Coronary artery (tissue), 2 donors: ENCODE measurements at regions not wholly inside any gene's neighbourhood (a gene's known extent, or its start where the extent isn't known, plus 50 kb on each side); places are given as distances from the start of the nearest gene placed in this dataset.

ENCODE experiments used
- DNase-seq: peaks from one replicate; pipeline ENCODE4 v3.0.0-alpha.2; 2017; ENCODE audit warnings: low spot score
- H3K27ac ChIP-seq, 2 donors: fragments of 200-600 bp; sonication (generic); one replicate each; pipeline ENCODE4 v1.5.1; 2016 to 2019
- H3K4me3 ChIP-seq: fragments of 200-600 bp; sonication (generic); 2 replicates; pipeline ENCODE4 v1.5.1; 2016; ENCODE audit warnings: mild to moderate bottlenecking, moderate library complexity
- TF ChIP-seq, protein P1 (sequence below): fragments of 200-600 bp; sonication (generic); IDR thresholded peaks from one replicate; pipeline ENCODE4 v1.5.1; 2019; ENCODE audit warnings: antibody characterized with exemption

DNA sequence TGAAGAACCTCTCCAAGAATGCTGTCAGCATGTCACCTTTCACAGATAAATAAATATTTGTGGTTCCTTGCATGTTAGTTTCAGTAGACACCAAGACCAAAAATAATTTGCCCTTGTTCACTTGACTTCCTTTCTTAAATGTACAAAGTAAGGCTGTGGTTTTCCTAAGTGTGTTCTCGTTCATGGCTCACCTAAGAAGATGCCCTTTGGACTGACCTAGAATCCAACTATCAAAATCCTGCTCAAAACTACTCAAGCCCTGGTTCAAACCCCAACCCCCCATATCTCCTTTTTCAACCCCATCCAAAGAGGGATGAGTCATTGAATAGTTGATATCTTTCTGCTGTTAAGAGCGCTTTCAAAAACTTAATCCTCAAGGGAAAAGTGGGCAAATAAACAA lies 247.8 kb upstream of the ZNF507 start:
- Histone ChIP-seq H3K27ac (no peak overlapping the region), H3K4me3 (no peak overlapping the region)
- TF ChIP-seq, protein P1, sequence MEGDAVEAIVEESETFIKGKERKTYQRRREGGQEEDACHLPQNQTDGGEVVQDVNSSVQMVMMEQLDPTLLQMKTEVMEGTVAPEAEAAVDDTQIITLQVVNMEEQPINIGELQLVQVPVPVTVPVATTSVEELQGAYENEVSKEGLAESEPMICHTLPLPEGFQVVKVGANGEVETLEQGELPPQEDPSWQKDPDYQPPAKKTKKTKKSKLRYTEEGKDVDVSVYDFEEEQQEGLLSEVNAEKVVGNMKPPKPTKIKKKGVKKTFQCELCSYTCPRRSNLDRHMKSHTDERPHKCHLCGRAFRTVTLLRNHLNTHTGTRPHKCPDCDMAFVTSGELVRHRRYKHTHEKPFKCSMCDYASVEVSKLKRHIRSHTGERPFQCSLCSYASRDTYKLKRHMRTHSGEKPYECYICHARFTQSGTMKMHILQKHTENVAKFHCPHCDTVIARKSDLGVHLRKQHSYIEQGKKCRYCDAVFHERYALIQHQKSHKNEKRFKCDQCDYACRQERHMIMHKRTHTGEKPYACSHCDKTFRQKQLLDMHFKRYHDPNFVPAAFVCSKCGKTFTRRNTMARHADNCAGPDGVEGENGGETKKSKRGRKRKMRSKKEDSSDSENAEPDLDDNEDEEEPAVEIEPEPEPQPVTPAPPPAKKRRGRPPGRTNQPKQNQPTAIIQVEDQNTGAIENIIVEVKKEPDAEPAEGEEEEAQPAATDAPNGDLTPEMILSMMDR = no peak
- DNase-seq = no peak

DNA sequence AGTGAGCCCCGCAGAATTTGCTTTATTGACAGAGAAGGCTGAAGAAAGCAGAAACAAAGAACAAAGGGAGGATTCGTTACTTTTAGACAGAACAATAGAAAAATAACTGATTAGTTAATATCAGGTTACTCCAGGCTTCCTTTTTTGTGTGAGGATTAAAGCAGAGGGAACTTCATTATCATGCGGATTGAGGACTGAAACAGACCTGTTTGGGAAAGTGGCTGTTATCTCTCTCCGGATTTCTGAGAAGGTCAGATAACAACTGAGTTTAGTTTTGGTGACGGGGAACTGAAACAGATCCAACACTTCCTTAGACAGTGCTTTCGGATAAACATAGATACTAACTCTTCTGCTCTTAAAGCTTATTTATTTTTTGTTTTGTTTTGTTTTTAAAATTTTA lies 246.4 kb upstream of the ZNF507 start:
- Histone ChIP-seq H3K4me3 (no peak overlapping the region), H3K27ac (no peak overlapping the region)
- TF ChIP-seq, protein P1 = no peak
- no peak for DNase-seq

DNA sequence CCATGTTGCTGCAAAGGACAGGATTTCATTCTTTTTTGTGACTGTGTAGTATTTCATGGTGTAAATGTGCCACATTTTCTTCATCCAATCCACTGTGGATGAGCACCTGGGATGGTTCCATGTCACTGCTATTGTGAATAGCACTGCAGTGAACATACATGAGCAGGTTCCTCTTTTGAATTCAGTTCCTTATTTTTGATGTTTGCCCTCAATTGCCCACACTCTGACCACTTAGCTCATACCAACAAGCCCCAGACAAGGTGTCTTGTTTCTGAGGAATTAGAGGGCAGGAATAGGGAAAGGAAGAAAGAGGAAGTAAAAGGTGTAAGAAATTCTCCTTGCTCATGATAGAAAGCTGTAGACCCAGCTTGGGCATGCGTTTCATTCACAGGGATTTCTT lies 244.2 kb upstream of the ZNF507 start:
- no peak for DNase-seq
- H3K27ac ChIP-seq = no peak overlapping the region
- TF ChIP-seq, protein P1 = no peak
- no peak overlapping the region for H3K4me3 ChIP-seq

DNA sequence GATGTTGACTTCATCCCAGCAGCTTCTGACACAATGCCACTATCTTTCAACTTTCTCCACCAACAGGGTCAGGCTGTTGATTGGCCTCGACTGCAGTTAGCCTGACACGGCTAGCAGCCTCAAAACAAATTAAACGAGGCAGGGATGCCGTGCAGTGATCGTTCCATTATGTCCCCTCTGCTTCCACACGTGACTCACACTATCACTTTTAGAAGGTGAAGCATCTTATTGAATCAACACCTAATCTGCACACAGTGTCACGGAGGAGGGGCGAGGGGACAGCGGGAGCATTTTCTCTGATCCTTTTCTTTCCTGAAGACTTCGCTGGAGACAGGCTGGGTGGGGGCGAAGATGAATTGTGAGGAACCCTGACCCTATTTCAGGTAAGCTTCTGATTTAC lies 241.9 kb upstream of the ZNF507 start:
- DNase-seq = no peak
- H3K27ac ChIP-seq = no peak overlapping the region
- H3K4me3 ChIP-seq = no peak overlapping the region
- TF ChIP-seq, protein P1 = no peak

DNA sequence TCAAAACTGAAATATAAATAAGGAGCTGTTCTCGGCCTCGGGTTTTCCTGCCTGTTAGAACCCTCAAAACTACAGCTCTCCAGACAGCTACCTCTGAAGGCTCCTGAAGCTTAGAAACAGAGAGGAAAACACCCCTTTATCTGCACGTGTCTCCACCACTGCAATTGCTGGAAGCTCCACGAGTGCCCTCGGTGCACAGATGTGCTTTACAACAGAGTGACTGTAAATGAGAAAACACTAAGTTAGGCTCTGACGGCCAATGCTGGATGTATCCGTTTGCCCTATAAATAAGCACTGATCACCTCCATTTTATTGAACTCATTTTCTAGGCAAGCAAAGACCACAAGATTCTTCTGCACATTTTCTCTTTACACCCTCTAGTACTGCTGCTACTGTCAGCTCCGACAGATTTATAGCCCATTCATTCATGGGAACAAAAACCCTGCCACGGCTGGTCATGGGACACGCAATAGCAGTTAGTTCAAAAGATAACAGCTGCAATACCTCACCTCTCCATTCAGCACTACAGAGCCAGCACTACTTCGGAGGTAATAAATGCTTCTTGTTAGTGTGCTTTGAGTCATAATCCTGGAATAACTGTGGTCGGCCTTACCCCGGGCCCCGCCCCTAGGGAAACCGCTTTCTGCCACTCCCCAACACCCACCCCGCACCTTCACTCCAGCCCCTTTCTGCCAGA lies 241.1 kb upstream of the ZNF507 start:
- TF ChIP-seq, protein P1 = no peak
- no peak for DNase-seq
- Histone ChIP-seq H3K27ac (no peak overlapping the region), H3K4me3 (no peak overlapping the region)

DNA sequence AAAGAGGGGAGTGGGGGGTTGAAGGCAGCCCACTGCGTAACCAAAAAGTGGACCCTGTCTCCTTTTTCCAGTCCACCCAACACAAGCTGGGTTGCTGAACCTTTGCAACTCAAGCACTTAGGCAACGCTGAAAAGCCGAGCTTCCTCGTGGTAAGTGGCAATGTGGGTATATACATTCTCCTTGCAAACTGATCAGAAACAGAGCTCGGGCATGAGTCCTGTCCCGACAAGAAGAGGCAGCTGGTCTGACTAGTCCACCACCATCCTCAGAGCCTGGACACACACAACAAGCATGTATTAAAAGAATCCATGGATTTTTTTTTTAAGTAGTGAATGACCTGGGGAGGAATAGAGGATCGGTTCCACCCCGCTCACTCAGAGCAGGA lies 240.6 kb upstream of the ZNF507 start:
- no peak for DNase-seq
- H3K4me3 ChIP-seq = no peak overlapping the region
- TF ChIP-seq, protein P1 = no peak

DNA sequence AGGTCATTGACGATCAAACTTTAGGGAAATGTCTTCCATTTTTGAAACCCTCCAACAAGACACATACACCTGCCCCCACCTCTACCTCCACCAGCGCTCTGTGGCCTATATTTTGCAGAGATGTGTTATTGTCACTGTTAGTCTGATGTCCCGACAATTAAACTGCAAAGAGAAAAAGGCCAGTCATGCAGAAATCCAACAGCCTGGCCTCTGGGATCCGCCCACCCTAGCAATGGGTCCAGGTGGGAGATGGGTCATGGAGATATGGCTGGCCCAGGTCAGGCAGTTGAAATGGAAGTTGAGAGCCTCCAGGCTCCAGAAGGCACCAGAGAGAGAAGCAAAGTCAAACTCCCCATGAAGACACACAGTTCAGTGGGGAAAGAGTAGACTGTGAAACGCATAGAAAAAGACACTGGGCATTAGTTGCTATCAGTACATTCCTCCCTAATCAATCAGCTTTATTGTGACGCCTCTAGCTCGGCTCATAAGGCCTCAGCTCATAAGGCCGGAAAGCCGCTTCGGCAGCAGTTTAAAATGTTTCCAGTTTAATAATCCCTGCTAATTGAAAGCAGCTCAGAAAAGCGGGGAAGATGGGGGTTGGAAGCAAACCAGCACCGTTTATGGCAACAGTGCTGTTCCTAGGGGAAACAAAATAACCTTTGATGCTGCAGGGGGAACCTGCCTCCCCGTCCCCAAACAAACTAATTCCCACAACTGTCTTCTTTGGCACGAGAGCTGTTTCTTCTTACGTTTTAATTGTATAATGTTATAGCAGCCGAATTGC lies 239.7 kb upstream of the ZNF507 start:
- H3K4me3 ChIP-seq = no peak overlapping the region
- DNase-seq = no peak
- TF ChIP-seq, protein P1 = no peak
- H3K27ac ChIP-seq = no peak overlapping the region

More for the DNA sequence above, 240.6 kb upstream of the ZNF507 start:
- no peak overlapping the region for H3K27ac ChIP-seq
